Body of pancreas (tissue), 4 donors: ENCODE measurements at regions not wholly inside any gene's neighbourhood (a gene's known extent, or its start where the extent isn't known, plus 50 kb on each side); places are given as distances from the start of the nearest gene placed in this dataset.

Source experiments
- POLR2A ChIP-seq, 3 donors: fragments of 450-650 bp; IDR thresholded peaks; one replicate each; pipeline ENCODE4 v1.6.1; 2016; ENCODE audit warnings: antibody characterized with exemption in 3 of 3, mild to moderate bottlenecking in 2 of 3
- TF ChIP-seq, protein P1 (sequence below), 7 experiments: fragments of 450-650 bp in 4 of 7; fragments of 200-600 bp in 3 of 7; sonication (generic) in 3 of 7; IDR thresholded peaks; one replicate each; pipeline ENCODE4 v1.5.1; 2016 to 2019; ENCODE audit warnings: antibody characterized with exemption in 7 of 7

DNA sequence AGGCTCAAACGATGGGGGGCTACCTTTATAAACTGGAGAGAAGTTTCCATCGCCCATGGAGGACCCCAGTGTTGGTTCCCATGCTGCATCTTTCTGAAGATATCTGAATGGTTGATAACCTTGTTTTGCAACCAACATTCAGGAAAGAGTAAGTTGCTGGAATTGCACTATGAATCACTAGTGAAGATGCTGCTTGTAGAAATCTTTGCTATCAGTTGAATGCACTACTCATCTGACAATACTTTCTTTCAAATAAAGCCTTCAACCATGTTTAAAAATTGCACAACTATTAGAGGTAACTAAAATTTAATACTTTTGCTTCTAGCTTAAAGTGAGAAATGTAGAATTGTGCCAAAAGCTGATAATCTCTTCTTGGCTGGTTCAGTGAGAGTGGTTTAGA lies 86.8 kb upstream of the HIVEP3 start:
- no peak for TF ChIP-seq POLR2A (IDR thresholded peaks at IDR 0.05)
- TF ChIP-seq, protein P1, sequence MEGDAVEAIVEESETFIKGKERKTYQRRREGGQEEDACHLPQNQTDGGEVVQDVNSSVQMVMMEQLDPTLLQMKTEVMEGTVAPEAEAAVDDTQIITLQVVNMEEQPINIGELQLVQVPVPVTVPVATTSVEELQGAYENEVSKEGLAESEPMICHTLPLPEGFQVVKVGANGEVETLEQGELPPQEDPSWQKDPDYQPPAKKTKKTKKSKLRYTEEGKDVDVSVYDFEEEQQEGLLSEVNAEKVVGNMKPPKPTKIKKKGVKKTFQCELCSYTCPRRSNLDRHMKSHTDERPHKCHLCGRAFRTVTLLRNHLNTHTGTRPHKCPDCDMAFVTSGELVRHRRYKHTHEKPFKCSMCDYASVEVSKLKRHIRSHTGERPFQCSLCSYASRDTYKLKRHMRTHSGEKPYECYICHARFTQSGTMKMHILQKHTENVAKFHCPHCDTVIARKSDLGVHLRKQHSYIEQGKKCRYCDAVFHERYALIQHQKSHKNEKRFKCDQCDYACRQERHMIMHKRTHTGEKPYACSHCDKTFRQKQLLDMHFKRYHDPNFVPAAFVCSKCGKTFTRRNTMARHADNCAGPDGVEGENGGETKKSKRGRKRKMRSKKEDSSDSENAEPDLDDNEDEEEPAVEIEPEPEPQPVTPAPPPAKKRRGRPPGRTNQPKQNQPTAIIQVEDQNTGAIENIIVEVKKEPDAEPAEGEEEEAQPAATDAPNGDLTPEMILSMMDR (IDR thresholded peaks at IDR 0.05) = no peak
